ENCODE measurements at regions not wholly inside any gene's neighbourhood (a gene's known extent, or its start where the extent isn't known, plus 50 kb on each side); places are given as distances from the start of the nearest gene placed in this dataset.

GRCh38 chr3:11697701-11698100 is 54.0 kb upstream of the VGLL4 start:
- TF ChIP-seq, protein P1, sequence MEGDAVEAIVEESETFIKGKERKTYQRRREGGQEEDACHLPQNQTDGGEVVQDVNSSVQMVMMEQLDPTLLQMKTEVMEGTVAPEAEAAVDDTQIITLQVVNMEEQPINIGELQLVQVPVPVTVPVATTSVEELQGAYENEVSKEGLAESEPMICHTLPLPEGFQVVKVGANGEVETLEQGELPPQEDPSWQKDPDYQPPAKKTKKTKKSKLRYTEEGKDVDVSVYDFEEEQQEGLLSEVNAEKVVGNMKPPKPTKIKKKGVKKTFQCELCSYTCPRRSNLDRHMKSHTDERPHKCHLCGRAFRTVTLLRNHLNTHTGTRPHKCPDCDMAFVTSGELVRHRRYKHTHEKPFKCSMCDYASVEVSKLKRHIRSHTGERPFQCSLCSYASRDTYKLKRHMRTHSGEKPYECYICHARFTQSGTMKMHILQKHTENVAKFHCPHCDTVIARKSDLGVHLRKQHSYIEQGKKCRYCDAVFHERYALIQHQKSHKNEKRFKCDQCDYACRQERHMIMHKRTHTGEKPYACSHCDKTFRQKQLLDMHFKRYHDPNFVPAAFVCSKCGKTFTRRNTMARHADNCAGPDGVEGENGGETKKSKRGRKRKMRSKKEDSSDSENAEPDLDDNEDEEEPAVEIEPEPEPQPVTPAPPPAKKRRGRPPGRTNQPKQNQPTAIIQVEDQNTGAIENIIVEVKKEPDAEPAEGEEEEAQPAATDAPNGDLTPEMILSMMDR (IDR thresholded peaks at IDR 0.05): no peak
- TF ChIP-seq POLR2A (IDR thresholded peaks at IDR 0.05) (no peak), POLR2AphosphoS5 (IDR thresholded peaks at IDR 0.05) (no peak)
